Stimulated activated CD8-positive, alpha-beta memory T cell treated with anti-CD3 and anti-CD28 coated beads, Interleukin-15, amount 100 ng/mL, for 48 hours (primary cell): ENCODE measurements at regions not wholly inside any gene's neighbourhood (a gene's known extent, or its start where the extent isn't known, plus 50 kb on each side); places are given as distances from the start of the nearest gene placed in this dataset.

Source experiments
- DNase-seq, 2 donors: peaks; one replicate each; pipeline ENCODE4 v3.0.0-alpha.2; 2020; ENCODE audit warnings: low read depth in 2 of 2

GRCh38 chr11:62030071-62030684, 62.7 kb upstream of the FTH1 start:
- DNase-seq: no peak

GRCh38 chr11:62026739-62027370, 59.4 kb upstream of the FTH1 start:
- DNase-seq: no peak

- peak; percentile 34 to 48 for DNase-seq
These were observed 58.2 kb upstream of the FTH1 start for GRCh38 chr11:62025487-62026105.

- no peak for DNase-seq
These were observed 57.6 kb upstream of the FTH1 start for GRCh38 chr11:62024936-62025486.

GRCh38 chr11:62022211-62022610, 54.8 kb upstream of the FTH1 start:
- DNase-seq: no peak

- no peak for DNase-seq
These were observed 53.2 kb upstream of the FTH1 start for GRCh38 chr11:62020661-62021060.

GRCh38 chr11:62018981-62019664, 51.7 kb upstream of the FTH1 start:
- no peak for DNase-seq

GRCh38 chr11:62017878-62018655, 50.6 kb upstream of the FTH1 start:
- DNase-seq: no peak
